ENCODE measurements at regions not wholly inside any gene's neighbourhood (a gene's known extent, or its start where the extent isn't known, plus 50 kb on each side); places are given as distances from the start of the nearest gene placed in this dataset.

GRCh38 chr4:19971829-19972228 lies 279.9 kb upstream of the SLIT2 start:
- H3K4me1 ChIP-seq, result no peaks in the 10 kb centered on the region
- H3K27me3 ChIP-seq, result no peaks in the 10 kb centered on the region
- no peak overlapping the region for H3K4me3 ChIP-seq
- TF ChIP-seq CTCF (IDR thresholded peaks at IDR 0.05), result no peak
- no peaks in the 10 kb centered on the region for H3K9me3 ChIP-seq
- no peaks in the 10 kb centered on the region for H3K36me3 ChIP-seq
- H3K9ac ChIP-seq (ENCODE audit: low read depth in 2 of 2, low read length in 2 of 2), result no peak overlapping the region
- H3K27ac ChIP-seq, result no peak overlapping the region
- DNase-seq, result no peak
- intact Hi-C loops (cut with DNase I), result no loop called here

GRCh38 chr4:19969492-19969891 lies 282.2 kb upstream of the SLIT2 start:
- TF ChIP-seq CTCF (IDR thresholded peaks at IDR 0.05), result no peak
- Histone ChIP-seq H3K4me3 (no peak overlapping the region), H3K9ac (ENCODE audit: low read depth in 2 of 2, low read length in 2 of 2) (no peak overlapping the region), H3K36me3 (no peaks in the 10 kb centered on the region), H3K4me1 (no peaks in the 10 kb centered on the region), H3K27me3 (no peaks in the 10 kb centered on the region), H3K9me3 (no peaks in the 10 kb centered on the region), H3K27ac (no peak overlapping the region)
- DNase-seq, result no peak
- intact Hi-C loops (cut with DNase I), result no loop called here

- DNase-seq, result no peak
- intact Hi-C loops (cut with DNase I), result no loop called here
- H3K27ac ChIP-seq, result no peak overlapping the region
- H3K4me3 ChIP-seq, result no peak overlapping the region
- no peaks in the 10 kb centered on the region for H3K9me3 ChIP-seq
- no peaks in the 10 kb centered on the region for H3K27me3 ChIP-seq
- no peaks in the 10 kb centered on the region for H3K36me3 ChIP-seq
- no peaks in the 10 kb centered on the region for H3K4me1 ChIP-seq
- TF ChIP-seq CTCF (IDR thresholded peaks at IDR 0.05), result no peak
- H3K9ac ChIP-seq (ENCODE audit: low read depth in 2 of 2, low read length in 2 of 2), result no peak overlapping the region
These were observed 290.6 kb upstream of the SLIT2 start for GRCh38 chr4:19961091-19961490.

GRCh38 chr4:19958848-19959247 lies 292.9 kb upstream of the SLIT2 start:
- no peak overlapping the region for H3K4me3 ChIP-seq

GRCh38 chr4:19947349-19947748 lies 304.4 kb upstream of the SLIT2 start:
- intact Hi-C loops (cut with DNase I), result no loop called here
- Histone ChIP-seq H3K36me3 (no peaks in the 10 kb centered on the region), H3K4me1 (no peaks in the 10 kb centered on the region), H3K9ac (ENCODE audit: low read depth in 2 of 2, low read length in 2 of 2) (no peak overlapping the region), H3K4me3 (no peak overlapping the region), H3K9me3 (no peaks in the 10 kb centered on the region), H3K27ac (no peak overlapping the region), H3K27me3 (no peaks in the 10 kb centered on the region)
- no peak for DNase-seq
- TF ChIP-seq CTCF (IDR thresholded peaks at IDR 0.05), result no peak

More at GRCh38 chr4:19958848-19959247, 292.9 kb upstream of the SLIT2 start:
- DNase-seq, result no peak
- no peak overlapping the region for H3K27ac ChIP-seq
- no peak for TF ChIP-seq CTCF (IDR thresholded peaks at IDR 0.05)
- no peaks in the 10 kb centered on the region for H3K4me1 ChIP-seq
- no peaks in the 10 kb centered on the region for H3K9me3 ChIP-seq
- no peak overlapping the region for H3K9ac ChIP-seq (ENCODE audit: low read depth in 2 of 2, low read length in 2 of 2)
- no peaks in the 10 kb centered on the region for H3K27me3 ChIP-seq
- intact Hi-C loops (cut with DNase I), result no loop called here
- no peaks in the 10 kb centered on the region for H3K36me3 ChIP-seq

GRCh38 chr4:19945979-19946380 lies 305.7 kb upstream of the SLIT2 start:
- H3K9ac ChIP-seq (ENCODE audit: low read depth in 2 of 2, low read length in 2 of 2), result no peak overlapping the region
- no peak overlapping the region for H3K4me3 ChIP-seq
- H3K4me1 ChIP-seq, result no peaks in the 10 kb centered on the region
- intact Hi-C loops (cut with DNase I), result no loop called here
- DNase-seq, result no peak
- H3K9me3 ChIP-seq, result no peaks in the 10 kb centered on the region
- H3K27ac ChIP-seq, result no peak overlapping the region
- H3K27me3 ChIP-seq, result no peaks in the 10 kb centered on the region
- no peaks in the 10 kb centered on the region for H3K36me3 ChIP-seq
- no peak for TF ChIP-seq CTCF (IDR thresholded peaks at IDR 0.05)

Data from colonic mucosa (tissue), 4 donors.